ENCODE measurements at regions not wholly inside any gene's neighbourhood (a gene's known extent, or its start where the extent isn't known, plus 50 kb on each side); places are given as distances from the start of the nearest gene placed in this dataset.

DNA sequence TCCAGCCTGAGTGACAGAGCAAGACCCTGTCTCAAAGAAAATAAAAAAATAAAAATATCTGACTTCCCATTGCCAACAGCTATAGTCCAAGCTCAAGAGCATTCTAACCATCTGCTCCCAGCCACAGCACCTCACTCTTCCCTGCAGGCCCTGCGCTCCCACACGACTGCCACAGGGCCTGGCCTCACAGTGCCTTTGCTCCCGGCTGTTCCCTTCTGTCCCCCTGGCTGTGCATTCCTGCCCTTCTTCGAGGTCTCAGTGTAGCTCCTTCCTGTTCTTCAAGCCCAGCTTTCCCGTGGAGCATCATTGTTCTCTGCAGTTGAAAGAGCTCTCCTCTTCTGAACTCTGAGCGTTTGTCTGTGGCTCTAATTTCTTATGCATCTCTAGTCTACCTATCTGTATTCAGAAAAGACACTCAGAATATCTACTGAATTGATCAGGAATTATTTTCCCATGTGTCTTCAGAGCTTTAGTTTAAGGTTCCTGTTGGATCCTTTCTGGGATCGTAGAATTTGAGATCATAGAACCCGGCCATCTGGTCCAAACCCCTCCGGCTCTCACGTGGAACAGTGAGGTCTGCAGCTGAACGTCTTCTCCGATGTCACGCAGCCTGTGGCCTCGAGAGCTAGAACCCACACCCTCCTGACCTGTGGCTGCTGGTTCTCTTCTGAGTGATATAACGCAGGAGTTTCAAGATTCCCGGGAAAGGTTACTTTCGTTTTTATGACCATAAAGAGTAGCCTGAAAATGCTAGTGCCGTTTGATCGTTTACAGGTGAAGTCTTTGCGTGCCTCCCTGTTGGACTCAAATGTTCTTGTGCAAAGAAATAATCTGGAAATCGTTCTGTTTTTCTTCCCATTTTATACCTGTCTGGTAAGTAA lies 54.4 kb downstream of the DOP1B start:
- no peak for TF ChIP-seq CHD2 (IDR thresholded peaks at IDR 0.05; ENCODE audit: low read length)
- TF ChIP-seq JUND (IDR thresholded peaks at IDR 0.05; ENCODE audit: low read length) = no peak

Measured in H1 (cell line).